ENCODE measurements at regions not wholly inside any gene's neighbourhood (a gene's known extent, or its start where the extent isn't known, plus 50 kb on each side); places are given as distances from the start of the nearest gene placed in this dataset.

GRCh38 chr6:142669471-142670351 is 275.3 kb downstream of the HIVEP2 start:
- in situ Hi-C loops (cut with HindIII; ENCODE audit: low sequenced_read_pairs): no loop called here

GRCh38 chr6:142671791-142672190 is 273.2 kb downstream of the HIVEP2 start:
- in situ Hi-C loops (cut with HindIII; ENCODE audit: low sequenced_read_pairs): no loop called here

More at GRCh38 chr6:142669471-142670351, 275.3 kb downstream of the HIVEP2 start:
- DNase-seq (ENCODE audit: low spot score): no peak

GRCh38 chr6:142675517-142675916 is 269.5 kb downstream of the HIVEP2 start:
- in situ Hi-C loops (cut with HindIII; ENCODE audit: low sequenced_read_pairs): no loop called here
- DNase-seq (ENCODE audit: low spot score): no peak

More at GRCh38 chr6:142671791-142672190, 273.2 kb downstream of the HIVEP2 start:
- no peak for DNase-seq (ENCODE audit: low spot score)

- in situ Hi-C loops (cut with HindIII; ENCODE audit: low sequenced_read_pairs): no loop called here
- DNase-seq (ENCODE audit: low spot score): no peak
These were observed 268.9 kb downstream of the HIVEP2 start for GRCh38 chr6:142676027-142676443.

GRCh38 chr6:142676647-142677192 is 268.3 kb downstream of the HIVEP2 start:
- in situ Hi-C loops (cut with HindIII; ENCODE audit: low sequenced_read_pairs): no loop called here
- no peak for DNase-seq (ENCODE audit: low spot score)

- no peak for DNase-seq (ENCODE audit: low spot score)
- in situ Hi-C loops (cut with HindIII; ENCODE audit: low sequenced_read_pairs): no loop called here
These were observed 264.9 kb downstream of the HIVEP2 start for GRCh38 chr6:142679907-142680700.

GRCh38 chr6:142681099-142681498 is 263.9 kb downstream of the HIVEP2 start:
- in situ Hi-C loops (cut with HindIII; ENCODE audit: low sequenced_read_pairs): no loop called here
- DNase-seq (ENCODE audit: low spot score): no peak

- in situ Hi-C loops (cut with HindIII; ENCODE audit: low sequenced_read_pairs): no loop called here
- no peak for DNase-seq (ENCODE audit: low spot score)
These were observed 262.0 kb downstream of the HIVEP2 start for GRCh38 chr6:142682985-142683384.

GRCh38 chr6:142683714-142684141 is 261.2 kb downstream of the HIVEP2 start:
- in situ Hi-C loops (cut with HindIII; ENCODE audit: low sequenced_read_pairs): no loop called here

GRCh38 chr6:142684371-142684770 is 260.6 kb downstream of the HIVEP2 start:
- in situ Hi-C loops (cut with HindIII; ENCODE audit: low sequenced_read_pairs): no loop called here
- DNase-seq (ENCODE audit: low spot score): no peak

More at GRCh38 chr6:142683714-142684141, 261.2 kb downstream of the HIVEP2 start:
- no peak for DNase-seq (ENCODE audit: low spot score)

GRCh38 chr6:142685852-142686506 is 259.0 kb downstream of the HIVEP2 start:
- DNase-seq (ENCODE audit: low spot score): no peak
- in situ Hi-C loops (cut with HindIII; ENCODE audit: low sequenced_read_pairs): no loop called here

- no peak for DNase-seq (ENCODE audit: low spot score)
- in situ Hi-C loops (cut with HindIII; ENCODE audit: low sequenced_read_pairs): no loop called here
These were observed 258.5 kb downstream of the HIVEP2 start for GRCh38 chr6:142686507-142686887.

GRCh38 chr6:142692942-142693341 is 252.0 kb downstream of the HIVEP2 start:
- in situ Hi-C loops (cut with HindIII; ENCODE audit: low sequenced_read_pairs): no loop called here
- DNase-seq (ENCODE audit: low spot score): peak; percentile 81

- no peak for DNase-seq (ENCODE audit: low spot score)
- in situ Hi-C loops (cut with HindIII; ENCODE audit: low sequenced_read_pairs): no loop called here
These were observed 251.5 kb downstream of the HIVEP2 start for GRCh38 chr6:142693441-142693840.

GRCh38 chr6:142694054-142694453 is 250.9 kb downstream of the HIVEP2 start:
- in situ Hi-C loops (cut with HindIII; ENCODE audit: low sequenced_read_pairs): no loop called here
- DNase-seq (ENCODE audit: low spot score): no peak

- in situ Hi-C loops (cut with HindIII; ENCODE audit: low sequenced_read_pairs): no loop called here
- peak; percentile 45 for DNase-seq (ENCODE audit: low spot score)
These were observed 250.0 kb downstream of the HIVEP2 start for GRCh38 chr6:142695016-142695415.

- no peak for DNase-seq (ENCODE audit: low spot score)
- in situ Hi-C loops (cut with HindIII; ENCODE audit: low sequenced_read_pairs): no loop called here
These were observed 248.6 kb downstream of the HIVEP2 start for GRCh38 chr6:142696123-142697000.

GRCh38 chr6:142697001-142697335 is 248.0 kb downstream of the HIVEP2 start:
- in situ Hi-C loops (cut with HindIII; ENCODE audit: low sequenced_read_pairs): no loop called here
- no peak for DNase-seq (ENCODE audit: low spot score)

GRCh38 chr6:142697922-142698321 is 247.1 kb downstream of the HIVEP2 start:
- DNase-seq (ENCODE audit: low spot score): no peak
- in situ Hi-C loops (cut with HindIII; ENCODE audit: low sequenced_read_pairs): no loop called here

All from G401 (cell line).